GM19328 (cell line): ENCODE measurements at regions not wholly inside any gene's neighbourhood (a gene's known extent, or its start where the extent isn't known, plus 50 kb on each side); places are given as distances from the start of the nearest gene placed in this dataset.
"Not testable (repeated sequence)": the region's sequence is repeated elsewhere in the genome, so short reads cannot be mapped to it uniquely, and the experiment has no call there.

ENCODE experiments used
- ATAC-seq: cut with Tn5 transposase; IDR thresholded peaks from one replicate; pipeline ENCODE4 v1.9.1; 2021; ENCODE audit warnings: mild to moderate bottlenecking, moderate library complexity; ENCODE audit not compliant: unreplicated experiment

GRCh38 chr4:89506866-89507491, 199.4 kb upstream of the GPRIN3 start:
- no peak for ATAC-seq

GRCh38 chr4:89502581-89502980, 195.0 kb upstream of the GPRIN3 start:
- no peak for ATAC-seq

GRCh38 chr4:89497517-89498308, 190.1 kb upstream of the GPRIN3 start:
- ATAC-seq: no peak

GRCh38 chr4:89496851-89497250, 189.3 kb upstream of the GPRIN3 start:
- ATAC-seq: no peak

GRCh38 chr4:89493367-89493766, 185.8 kb upstream of the GPRIN3 start:
- ATAC-seq: no peak

- no peak for ATAC-seq
These were observed 185.0 kb upstream of the GPRIN3 start for GRCh38 chr4:89492581-89493071.

- ATAC-seq: no peak
These were observed 184.2 kb upstream of the GPRIN3 start for GRCh38 chr4:89491761-89492160.

GRCh38 chr4:89489921-89490431, 182.4 kb upstream of the GPRIN3 start:
- ATAC-seq: not testable (repeated sequence)

DNA sequence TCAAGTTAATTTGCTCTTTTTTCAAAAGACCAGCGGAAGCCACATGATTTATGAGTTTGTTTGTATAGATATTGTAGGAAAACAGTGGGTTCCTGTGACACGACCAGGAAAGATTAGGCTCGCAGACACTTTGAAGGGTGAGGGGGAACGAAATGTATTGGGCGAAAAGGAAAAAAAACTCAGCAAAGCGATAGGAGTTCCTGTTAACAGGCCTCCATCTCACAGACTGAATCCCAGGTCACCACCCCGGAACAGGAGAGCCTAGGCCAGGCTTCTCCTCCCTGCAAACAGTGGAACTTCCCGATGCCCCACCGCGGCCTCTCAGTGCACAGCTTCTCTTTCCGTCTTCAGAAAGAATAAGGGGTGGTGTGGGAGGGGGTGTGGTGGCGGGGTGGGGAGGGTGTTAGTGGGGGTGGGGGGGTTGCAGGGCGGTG, 181.8 kb upstream of the GPRIN3 start:
- no peak for ATAC-seq

- ATAC-seq: no peak
These were observed 181.1 kb upstream of the GPRIN3 start for GRCh38 chr4:89488736-89489135.

DNA sequence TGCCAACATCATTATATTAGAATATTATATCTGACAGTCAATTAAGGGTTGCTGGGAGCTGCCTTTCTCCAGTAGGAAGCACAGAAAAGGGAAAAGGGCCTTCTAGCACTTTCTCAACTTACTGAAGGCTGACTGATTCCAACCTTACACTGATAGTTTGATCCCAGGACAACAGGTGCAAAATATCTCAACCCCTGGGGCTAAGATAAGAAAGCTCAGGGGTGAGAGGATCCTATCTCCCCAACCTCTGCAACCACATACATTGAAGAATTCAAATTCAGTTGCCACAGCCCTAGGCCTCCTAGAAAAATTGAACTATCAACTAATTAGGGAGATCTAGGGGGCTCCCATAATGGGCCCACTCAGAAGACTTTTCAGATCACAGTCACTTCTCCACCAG, 179.1 kb upstream of the GPRIN3 start:
- ATAC-seq: no peak

DNA sequence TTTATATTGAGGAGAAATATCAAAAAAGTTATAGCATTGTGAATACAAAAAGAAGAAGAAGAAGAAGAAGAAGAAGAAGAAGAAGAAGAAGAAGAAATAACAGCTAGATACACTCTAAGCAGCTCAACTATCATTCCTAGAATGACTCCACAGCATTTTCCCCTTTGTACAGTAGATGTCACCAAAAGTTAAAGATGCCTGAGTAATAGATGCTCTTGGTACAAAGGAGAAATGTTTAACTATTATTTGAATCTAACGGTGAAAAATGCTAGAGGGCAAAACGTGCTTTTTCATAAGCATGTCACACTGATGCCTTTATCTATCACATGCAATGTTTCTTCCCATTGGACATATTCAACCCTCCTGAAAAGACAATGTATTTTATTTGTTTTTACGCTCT, 178.4 kb upstream of the GPRIN3 start:
- no peak for ATAC-seq

DNA sequence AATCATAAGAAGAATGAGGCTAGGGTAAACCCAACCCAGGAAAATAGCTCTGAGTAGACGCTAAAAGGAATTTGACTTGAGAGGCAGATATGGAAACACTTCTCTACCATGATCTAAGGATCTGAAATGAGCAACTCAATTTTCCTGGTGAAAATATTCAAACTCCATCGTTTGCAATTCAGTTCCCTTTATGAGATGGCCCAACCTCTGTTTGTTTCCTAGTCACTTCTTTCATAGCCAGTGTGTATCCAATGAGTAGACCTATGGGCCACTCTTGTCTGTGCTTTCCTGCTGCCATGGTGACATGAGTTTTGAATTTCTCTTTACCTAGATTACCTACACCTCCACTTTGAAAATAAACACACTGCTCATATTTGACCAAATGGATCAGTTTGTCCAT, 176.2 kb upstream of the GPRIN3 start:
- no peak for ATAC-seq

DNA sequence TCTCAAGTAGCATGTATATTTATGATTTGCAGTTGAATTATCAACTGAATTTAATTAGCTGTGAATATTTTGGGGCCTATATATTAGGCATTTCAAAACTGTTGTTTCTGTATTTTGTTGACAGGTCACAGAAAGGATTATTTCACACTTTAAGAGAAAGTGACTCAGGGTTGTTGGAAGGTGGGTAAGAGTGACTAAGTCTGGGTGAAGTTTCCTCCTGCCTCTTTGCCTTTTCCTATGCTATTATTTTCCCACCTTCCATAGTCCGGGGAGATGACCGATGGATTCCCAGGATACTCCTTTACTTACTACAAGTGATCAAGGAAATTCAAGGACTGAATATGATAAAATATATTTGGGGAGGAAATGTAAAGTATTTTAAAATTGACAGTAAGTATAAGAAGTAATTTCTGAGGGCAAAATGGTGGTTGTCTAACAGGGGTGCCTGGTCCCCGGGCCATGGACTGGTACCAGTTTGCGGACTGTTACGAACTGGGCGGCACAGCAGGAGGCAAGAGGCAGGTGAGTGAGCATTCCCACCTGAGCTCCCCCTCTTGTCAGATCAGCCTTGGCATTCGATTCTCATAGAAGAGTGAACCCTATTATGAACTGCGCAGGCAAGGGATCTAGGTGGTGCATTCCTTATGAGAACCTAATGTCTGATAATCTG, 175.5 kb upstream of the GPRIN3 start:
- no peak for ATAC-seq

GRCh38 chr4:89482251-89482650, 174.7 kb upstream of the GPRIN3 start:
- ATAC-seq: no peak

DNA sequence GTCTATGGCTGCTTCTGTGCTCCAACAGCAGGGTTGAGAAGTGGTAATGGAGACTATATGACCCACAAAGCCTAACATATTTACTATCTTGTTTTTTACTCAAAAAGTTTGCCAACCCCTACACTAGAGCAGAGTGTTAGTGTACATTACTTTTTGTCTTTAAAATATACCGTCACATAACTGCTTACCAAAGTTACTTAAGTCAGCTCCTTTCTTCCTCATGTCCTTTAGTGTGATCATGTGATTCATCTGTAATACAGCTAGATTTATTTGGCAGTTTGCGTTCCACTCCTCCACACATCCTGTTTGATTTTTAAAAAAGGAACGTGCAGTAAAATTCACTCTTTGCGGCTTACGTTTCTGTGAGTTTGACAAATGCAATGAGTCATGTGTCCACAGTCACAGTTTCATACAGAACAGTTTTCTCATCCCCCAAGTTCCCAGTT, 162.4 kb upstream of the GPRIN3 start:
- ATAC-seq: peak; percentile 85

DNA sequence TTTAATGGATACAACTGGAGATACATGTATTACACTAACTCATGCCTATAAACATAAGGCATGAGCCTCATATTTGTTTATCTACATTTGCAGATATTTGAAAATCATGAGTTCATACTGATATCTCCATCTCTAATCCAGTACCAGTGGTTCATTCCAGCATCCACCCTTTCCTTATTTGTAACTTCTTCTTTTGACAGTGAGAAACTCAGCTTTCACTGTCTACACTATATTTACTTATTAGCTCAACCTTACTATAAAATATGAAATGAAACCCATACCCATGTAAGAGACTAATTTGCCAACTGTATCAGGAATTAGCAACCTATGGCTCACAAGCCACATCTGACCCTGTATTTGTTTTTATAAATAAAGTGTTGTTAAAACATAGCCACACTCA, 161.9 kb upstream of the GPRIN3 start:
- peak; percentile 10 for ATAC-seq

DNA sequence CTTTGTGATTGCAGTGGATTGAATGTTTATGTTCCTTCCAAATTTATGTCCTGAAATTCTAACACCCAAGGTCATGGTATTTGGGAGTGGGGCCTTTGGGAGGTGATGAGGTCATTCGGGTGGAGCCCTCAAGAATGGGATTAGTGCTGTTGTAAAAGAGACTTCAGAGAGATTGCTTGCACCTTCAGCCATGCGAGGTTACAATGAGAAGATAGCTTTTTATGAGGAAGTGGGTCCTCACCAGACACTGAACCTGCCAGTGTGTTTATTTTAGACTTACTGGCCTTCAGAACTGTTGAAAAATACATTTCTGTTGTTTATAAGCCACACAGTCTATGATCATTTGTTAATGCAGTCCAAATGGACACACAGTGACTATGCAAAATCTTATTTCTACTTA, 161.0 kb upstream of the GPRIN3 start:
- no peak for ATAC-seq

DNA sequence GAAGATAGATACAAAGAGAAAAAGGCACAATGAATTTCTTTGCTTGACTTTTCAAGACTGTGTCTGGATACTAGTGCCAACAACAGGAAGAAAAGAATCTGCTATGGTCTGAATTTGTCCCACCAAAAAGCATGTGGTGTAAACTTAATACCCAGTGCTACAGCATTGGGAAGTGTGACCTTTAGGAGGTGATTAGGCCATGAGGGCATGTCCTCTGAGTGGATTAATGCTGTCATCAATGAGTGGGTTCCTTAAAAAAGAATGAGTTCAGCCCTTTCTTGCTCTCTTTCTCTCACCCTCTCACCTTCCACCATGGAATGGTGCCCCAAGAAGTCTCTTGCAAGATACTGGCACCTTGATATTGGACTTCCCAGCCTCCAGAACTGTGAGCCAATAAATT, 155.7 kb upstream of the GPRIN3 start:
- ATAC-seq: no peak

DNA sequence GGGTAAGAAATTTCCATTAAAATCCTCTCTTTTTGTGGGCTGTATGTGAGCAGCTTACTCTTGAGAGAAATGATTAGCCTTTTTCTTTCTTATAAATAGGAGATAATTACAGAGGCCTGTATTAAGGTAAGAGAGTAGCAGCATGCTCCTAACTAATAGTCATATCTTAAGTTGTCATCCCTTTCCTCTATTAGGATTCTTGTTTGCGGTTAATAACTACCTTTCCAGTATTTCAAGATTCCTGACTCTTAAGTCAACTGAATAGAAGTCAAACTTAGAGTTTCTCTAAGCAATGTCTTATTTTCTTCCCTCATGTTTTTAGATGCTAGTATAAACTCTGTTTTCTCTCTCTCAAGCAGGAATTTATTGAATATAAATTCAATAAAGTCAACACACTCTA, 139.9 kb upstream of the GPRIN3 start:
- no peak for ATAC-seq

- ATAC-seq: no peak
These were observed 138.6 kb upstream of the GPRIN3 start for GRCh38 chr4:89446193-89446592.

DNA sequence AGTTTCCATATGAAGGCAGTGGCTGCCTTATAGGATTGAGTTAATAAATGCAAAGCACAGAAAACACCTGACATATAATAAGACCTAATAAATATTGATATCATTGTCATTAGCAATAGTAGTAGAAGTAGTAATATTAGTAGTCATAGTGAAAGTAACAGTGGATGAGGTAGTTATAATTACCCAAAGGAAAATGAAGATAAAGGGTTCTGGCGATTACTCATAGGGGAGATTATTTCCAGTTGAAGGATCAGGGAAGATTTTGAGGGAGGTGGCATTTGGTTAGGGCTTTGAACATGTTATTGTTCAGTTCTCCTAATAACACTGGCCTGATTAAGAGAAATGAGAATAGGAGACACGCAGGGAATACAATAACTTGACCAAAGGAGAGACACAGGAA, 131.9 kb upstream of the GPRIN3 start:
- no peak for ATAC-seq
